HG02840 (cell line): ENCODE measurements at regions not wholly inside any gene's neighbourhood (a gene's known extent, or its start where the extent isn't known, plus 50 kb on each side); places are given as distances from the start of the nearest gene placed in this dataset.
"Not testable (repeated sequence)": the region's sequence is repeated elsewhere in the genome, so short reads cannot be mapped to it uniquely, and the experiment has no call there.

Source experiments
- ATAC-seq: cut with Tn5 transposase; IDR thresholded peaks from one replicate; pipeline ENCODE4 v1.9.1; 2021; ENCODE audit warnings: mild to moderate bottlenecking, moderate library complexity, moderate number of reproducible peaks; ENCODE audit not compliant: unreplicated experiment, low FRiP score

DNA sequence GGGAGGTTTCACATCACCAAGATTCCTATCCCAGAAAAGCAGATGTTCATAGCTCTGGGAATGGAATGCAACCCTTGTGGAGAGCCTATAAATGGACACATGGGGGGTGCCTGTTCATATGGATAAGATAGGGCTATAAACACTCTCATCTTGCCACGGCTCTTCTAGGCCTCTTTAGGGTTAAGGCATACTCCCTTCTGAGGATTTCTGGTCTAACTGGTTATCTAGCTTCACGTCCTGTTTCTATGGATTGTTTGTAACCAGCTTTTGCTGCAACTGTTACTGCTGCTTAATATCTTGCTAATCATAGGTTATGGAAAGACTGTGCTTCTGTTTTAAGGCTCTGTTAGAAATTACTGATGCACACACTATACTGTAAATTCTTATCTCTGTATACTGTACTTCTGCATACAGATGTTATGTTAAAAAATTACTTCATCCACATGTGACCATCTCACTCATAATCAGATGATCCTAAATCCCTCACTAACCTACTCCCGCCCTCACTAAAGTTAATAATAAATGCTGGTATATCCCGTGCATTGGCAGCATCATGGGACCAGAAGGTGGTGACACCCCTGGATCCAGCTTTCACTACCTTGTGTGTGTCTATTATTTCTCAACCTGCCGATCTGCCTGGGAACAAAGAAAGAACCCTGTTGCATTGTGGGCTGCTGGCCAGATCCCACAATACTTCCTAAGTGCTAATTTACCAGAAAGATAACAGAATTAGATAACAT is 68.7 kb downstream of the PRKAB2 start:
- not testable (repeated sequence) for ATAC-seq

DNA sequence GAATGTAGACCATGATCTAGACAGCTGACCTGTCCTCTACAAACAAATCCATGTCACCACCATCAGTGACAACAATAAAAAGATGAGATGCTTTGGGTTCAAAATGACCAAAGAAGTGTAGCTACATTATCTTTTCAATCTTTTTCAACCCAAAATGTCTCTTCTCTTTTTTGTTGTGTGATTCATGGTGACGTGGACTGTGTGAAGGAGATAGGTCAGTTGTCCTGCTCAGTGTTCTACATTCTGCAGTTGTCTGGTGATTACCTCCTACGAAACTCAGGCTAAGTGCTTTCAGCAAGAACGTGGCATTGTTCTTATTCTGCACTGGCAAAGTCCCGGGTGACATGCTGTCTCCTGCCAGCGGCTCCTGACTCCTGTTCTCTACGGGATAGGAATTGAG is 73.1 kb downstream of the PRKAB2 start:
- ATAC-seq, result no peak

DNA sequence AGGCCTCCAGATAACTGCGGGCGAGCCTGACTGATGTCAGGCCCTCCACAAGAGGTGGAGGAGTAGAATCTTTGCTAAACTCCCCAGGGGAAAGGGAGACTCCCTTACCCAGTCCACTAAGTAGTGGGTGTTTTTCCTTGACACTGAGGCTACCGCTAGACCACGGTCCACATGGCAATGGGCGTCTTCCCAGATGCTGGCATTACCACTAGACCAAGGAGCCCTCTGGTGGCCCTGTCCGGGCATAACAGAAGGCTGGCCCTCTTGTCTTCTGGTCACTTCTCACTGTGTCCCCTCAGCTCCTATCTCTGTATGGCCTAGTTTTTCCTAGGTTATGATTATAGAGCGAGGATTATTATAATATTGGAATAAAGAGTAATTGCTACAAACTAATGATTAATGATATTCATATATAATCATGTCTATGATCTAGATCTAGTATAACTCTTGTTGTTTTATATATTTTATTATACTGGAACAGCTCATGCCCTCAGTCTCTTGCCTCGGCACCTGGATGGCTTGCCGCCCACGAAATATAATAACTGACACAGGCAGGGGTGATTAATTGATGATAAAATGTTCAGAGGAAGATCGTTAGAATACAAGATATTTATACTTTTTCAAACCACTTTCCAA is 73.8 kb downstream of the PRKAB2 start:
- ATAC-seq, result not testable (repeated sequence)

DNA sequence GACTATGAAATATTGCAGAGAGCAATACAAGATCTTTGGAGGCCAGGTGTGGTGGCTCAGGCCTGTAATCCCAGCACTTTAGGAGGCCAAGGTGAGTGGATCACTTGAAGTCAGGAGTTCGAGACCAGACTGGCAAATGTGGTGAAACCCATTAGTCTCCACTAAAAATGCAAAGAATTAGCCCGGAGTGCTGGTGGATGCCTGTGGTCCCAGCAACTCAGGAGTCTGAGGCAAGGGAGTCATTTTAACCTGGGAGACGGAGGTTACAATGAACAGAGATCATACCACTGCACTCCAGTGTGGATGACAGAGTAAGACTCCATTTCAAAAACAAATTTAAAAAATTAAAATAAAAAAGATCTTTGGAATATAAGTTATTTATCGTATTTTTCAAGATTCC is 76.6 kb downstream of the PRKAB2 start:
- no peak for ATAC-seq

DNA sequence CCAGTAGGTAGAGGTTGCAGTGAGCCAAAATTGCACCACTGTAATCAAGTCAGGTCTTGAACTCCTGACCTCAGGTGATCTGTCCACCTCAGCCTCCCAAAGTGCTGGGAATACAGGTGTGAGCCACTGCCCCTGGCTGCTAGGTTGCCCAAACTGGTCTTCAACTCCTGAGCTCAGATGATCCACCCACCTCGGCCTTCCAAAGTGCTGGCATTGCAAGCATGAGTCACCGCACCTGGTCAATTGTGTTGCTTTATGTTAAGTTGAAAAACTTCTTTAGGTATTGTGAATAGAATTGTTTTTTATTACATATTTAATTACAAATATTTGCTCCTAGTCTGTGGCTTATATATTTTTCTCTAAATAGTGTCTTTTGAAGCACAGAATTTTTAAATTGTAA is 80.5 kb downstream of the PRKAB2 start:
- no peak for ATAC-seq

DNA sequence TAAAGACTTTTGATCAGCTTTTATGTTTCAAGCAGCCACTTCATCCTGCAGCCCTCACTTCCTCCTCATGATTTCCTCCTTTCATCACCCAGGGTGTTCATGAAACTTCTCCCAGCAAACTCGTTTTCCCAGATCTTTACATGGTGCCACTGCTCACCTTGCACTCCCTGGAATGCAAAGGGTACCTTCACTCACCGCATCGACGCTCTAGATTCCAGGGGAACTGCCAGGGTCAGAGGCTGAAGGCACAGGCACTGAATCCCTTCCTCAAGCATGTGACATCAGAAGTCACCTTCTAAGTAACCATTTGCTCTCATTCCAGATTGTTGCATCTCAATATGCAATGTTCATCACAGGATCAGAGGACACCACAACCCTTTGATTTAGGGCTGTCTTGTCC is 82.8 kb downstream of the PRKAB2 start:
- no peak for ATAC-seq

DNA sequence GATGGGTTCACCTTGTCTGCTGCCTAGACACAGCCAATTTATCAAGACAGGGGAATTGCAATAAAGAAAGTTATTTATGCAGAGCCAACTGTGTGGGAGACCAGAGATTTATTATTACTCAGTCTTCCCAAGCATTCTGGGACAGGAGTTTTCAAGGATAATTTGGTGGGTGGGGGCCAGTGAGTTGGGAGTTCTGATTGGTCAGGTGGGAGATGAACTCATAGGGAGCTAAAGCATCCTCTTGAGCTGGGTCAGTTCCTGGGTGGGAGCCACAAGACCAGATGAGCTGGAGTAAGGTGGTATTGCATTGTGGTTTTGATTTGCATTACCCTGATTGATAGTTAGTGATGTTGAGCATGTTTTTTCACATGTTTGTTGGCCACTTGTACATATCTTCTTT is 86.1 kb downstream of the PRKAB2 start:
- no peak for ATAC-seq

DNA sequence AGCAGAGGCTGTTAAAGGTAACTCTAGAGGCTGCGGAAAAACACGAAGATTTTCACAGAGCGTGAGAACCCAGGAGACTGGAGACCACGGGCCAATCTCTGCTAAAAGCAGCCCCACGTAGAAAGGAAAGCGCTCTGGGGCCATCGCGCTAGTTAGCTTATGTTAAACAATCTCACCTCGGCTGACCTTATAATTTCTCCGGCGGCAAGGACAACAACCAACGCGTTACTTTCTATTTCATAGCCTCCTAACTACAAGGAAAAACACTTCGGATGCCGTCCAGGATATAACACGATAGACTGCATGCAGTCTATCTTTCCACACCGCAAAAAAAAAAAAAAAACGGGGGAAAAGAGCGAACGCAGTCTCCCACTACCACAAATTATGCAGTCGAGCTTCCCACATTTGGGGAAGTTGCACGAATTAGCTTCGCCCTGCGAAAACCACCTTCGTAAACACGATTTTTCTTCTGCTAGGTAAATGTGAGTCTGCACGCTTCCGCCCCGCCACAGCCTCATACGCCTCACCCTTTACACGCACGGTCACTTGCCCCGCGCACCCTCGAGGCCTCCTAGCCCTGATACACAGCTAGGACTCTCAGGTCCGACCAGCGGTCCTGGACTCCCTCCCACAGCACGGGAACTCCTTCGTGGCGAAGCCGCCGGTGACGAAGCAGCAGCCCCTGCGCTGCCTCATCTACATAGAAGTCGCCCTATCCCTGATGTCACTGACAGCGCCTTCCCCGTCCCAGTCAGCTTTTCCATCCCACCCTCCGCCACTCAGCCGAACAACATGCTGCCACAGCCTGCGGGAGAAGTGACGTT is 87.8 kb downstream of the PRKAB2 start:
- ATAC-seq, result peak; percentile 62

DNA sequence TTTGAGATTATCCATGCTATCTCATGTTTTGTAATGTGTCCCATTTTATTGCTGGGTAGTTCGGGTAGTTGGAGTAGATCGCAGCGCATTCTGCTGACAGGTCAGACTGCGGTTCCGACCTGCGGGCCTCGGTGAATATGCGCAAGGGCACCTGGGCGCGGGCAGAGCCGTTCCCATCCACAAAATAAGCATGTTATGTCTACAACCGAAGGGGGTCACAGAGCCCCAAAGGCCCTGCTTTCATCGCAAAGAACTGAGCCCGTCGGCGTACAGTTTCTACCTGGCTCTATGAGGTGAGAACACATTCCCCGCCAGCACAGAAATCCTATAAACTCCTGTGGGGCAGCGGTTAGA is 88.4 kb downstream of the PRKAB2 start:
- ATAC-seq, result no peak

DNA sequence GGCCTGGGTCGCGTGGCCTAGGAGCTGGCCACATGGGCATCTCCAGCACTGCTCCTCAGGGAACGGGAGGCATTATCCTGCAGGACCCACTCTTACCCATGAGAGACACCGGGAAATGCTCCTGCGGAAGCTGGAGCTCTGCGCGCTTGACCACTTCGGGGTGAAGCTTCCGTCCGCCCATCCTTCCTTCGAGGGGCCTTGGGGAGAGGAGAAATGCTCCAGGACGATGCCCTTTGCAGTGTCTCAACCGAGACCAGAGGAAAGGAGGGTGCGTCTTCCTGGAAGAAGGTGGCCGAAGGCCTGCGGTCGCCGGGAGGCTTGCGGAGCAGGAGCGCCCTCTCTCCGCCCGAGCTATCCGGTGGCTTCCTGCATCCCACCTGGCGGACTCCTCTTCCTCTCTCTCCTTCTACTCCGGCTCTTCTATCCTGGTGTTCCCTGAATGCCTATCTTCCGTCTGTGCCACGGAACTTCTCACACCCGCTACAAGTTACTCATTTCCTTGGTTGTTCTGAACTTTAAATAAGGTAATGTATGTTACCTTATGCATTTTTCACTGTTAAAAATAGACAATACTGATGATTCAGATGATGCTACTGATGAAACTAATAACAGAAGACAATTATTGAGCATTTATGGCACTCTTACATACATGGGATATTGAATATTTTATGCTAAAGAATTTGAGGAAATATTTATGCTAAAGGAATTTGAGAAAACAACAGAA is 91.4 kb downstream of the PRKAB2 start:
- ATAC-seq, result no peak

DNA sequence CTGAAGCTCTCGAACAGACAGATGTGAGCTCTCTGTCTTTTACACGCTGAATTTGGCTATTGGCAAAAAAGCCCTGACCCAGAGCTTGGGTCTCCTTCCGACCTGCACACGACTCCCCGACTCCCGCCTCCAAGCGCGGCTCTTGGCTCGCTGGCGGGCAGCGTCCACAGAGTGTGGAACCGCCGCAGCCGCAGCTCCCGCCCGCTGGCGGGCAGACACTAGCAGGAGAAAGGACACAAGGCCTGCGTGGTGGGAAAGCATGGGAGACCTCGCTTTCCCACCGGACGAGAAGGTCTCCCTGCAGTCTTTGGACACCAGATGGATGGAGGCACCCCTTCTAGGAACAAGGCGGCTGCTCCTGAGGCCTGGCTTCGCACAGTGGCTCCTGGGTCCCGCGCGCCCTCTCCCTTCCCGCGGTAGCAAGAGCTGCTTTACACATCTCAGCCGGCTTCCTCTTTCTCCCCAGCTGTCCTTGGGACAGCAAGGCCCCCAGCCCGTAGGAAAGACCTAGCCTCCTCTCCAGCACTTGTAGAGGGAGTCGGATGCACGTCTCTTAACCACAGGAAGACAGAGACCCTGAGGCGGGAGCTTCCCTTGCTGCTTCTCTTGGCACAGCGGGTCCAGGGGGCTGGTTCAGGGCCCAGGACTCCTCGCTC is 92.1 kb downstream of the PRKAB2 start:
- no peak for ATAC-seq

DNA sequence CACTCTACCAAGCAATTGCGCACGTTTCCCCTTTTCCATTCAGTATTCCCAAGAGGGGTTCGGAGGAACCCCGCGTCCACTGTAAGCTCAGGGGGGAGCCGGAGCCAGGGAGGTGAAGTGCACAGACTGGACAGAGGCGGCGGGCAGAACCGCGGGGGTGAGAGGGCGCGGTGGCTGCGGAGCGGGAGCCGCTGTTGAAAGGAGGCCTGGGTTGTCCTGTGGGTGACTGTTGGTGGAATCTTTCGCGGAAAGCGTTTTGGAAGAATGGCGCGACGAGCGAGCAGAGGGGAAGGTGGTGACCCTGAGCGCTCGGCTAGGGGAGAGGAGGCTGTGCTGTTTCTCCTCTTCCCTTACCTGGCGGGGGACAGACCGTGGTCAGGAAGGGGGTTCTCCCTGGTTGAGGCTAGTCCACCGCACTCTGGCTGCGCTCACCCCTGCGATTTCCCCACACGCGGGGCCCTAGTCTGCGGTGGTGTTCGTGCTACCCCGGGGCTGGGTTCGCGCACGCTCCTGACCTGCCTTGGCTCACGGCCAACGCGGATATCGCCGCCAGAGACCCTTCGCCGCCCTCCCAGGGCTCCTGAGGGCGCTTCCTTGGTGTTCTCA is 92.8 kb downstream of the PRKAB2 start:
- no peak for ATAC-seq

DNA sequence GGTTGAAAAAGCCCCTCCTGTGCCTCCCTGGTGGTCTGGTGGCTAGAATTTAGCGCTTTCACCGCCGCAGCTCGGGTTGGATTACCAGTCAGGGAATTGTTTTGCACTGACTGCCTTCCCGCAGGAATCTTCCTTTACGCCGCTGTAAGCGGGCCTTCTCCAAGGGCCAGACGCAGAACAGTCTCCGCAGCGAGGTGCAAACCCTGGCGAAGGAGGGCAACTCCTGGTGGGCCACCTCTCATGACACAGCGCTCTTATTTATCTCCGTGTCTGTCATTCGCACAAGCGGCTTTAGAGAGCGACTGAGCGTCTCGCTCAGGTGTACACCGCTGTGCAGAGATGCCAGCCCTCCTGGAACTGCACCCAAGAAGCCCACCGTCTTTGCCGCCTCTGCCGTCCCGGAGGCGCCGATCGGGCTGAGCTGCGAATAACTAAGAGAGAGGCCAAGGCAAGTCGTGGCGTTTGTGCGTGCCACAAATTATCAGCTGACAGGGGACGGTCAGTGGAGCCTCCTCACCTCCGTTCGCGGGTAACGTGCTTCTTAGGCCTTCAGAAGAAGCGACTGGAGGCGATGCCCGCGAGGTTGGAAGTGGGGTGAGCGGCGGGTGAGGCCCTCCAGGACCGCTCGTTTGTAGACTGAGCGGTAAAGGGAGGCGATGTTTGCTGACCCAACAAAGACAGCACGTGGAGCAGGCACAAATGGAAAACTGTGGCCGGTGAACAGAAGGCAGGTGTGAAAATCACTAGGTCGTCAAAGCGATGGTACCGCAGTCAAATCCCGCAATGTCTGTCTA is 93.5 kb downstream of the PRKAB2 start:
- ATAC-seq, result no peak

DNA sequence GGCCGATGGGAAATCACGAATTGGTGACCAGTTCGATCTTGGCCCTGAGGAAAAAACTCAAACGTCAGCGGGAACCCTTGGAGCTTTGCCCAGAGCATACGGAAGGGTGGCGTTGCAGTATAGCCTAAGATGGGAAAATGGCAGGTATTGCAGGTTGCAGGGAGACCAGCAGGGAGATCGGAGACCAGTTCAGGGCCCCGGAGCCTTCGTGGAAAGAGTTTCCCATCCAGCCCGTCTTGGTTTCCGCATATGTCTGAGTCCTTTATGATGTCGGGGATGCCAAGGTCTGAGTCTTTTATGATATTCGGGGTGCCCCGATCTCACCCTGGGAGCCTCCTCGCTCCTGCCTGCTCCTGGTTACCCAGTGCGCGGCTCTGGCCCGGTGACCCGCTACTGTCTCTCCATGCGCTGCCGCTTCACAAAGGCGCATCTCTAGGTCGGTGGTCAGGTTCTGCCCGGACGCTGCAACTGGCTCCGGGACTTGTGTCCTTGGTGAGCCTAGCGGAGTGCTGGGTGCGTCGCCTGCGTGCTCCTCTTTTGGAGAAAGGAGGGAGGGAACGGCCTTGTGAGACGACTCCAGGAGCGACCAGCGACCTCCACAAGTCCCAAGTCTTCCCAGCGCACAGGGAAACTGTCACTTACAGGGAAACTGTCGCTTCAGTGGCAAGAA is 94.2 kb downstream of the PRKAB2 start:
- ATAC-seq, result no peak

DNA sequence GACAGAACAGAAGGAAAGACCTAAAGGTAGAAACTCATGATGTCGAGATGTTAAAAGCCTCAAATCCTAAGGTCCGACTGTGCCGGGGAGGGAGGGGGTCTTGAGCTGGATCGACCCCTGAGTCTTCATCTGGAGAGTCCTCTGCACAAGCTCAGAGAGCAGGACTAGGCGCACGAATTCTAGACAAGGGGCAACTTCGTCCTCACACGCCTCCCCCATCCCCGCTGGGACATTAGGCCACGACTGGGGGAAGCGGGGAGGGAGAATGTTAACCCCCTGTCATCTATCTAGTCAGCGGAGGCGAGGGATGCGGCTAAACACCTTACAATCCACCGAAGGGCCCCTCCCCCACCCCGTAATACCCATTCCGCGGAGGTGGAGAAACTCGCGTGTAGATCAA is 94.7 kb downstream of the PRKAB2 start:
- ATAC-seq, result no peak

DNA sequence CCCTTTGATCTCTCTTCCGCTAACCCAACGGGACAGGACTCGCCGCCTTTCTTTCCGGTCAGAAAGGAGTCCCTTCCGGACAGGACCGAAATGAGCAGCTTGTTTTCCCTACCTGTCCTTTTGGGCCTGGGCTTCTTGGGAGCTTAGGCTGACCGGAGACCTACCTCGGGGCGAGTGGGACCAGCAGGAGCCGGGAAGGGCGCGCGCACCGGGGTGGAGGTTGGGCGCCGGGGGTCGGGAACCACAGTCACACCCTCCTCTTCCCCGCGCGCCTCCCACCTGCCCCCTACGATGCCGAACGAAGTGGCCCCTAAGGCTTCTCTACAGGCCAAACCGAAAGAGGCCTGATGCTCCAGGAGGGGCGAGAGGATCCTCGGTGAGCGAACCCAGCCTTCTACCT is 95.2 kb downstream of the PRKAB2 start:
- ATAC-seq, result no peak

DNA sequence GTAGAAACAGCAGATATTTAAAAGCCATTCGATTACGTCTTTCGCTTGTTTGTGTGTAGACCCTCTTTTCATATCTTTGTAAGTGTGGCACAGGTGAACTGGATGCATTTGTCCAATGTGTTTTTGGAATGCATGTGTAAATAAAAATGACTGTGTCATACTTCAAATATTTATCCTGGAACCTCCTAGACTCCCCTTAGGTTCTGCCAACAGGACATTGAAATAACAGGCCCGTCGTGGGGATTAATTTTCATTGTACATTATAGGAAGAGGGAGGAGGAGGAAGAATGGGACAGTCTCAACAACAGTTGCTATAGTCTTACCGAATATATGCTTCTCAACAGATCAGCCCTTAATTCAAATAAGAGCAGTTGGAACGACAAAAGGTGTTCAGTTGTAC is 95.8 kb downstream of the PRKAB2 start:
- no peak for ATAC-seq

DNA sequence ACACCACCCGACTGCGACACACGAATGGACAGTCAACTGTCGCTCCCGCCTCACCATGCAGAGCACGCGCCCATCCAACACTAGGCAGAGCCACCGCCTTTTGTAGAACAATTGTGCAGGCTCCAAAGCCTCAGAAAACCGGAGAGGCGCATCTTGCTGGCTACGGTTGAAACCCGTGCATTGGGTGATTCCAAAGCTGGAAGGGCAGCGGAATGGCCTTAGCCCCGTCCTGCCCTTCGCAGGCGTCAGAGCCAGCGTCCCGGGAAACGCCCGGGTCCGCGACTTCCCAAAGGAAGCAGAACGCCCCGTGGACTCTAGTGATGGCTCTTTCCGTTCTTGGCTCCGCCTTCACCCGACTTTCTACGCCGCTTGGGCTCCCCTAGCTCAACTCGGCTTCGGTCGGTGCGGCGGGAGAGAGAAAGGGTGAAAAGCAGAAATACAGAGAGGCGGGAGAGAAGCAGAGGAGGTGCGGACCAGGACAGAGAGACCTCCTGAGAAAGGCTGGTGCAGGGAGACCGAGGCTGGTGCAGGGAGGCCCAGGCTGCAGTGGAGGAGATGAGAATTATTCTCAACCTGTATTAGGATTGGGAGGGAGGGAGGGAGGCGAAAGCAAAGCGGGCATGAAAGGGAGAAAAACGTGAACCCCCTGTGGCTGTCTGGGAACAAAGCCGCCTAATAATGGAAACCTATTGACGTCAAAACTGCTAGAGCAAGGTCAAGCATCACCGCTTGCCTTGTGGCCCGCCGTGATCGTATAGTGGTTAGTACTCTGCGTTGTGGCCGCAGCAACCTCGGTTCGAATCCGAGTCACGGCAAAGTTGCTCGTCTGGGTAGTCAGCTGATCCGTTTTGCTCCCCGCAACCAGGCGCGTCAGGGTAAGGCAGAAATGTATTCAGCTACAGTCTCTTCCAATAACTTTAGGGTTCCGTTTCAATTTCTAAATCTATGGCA is 99.5 kb downstream of the PRKAB2 start:
- ATAC-seq, result no peak
